ENCODE measurements at regions not wholly inside any gene's neighbourhood (a gene's known extent, or its start where the extent isn't known, plus 50 kb on each side); places are given as distances from the start of the nearest gene placed in this dataset.

- TF ChIP-seq CTCF (IDR thresholded peaks at IDR 0.05 in 8 of 11, conservative IDR thresholded peaks at IDR 0.05 in 3 of 11) (no peak), POLR2A (IDR thresholded peaks at IDR 0.05) (no peak), POLR2AphosphoS5 (IDR thresholded peaks at IDR 0.05) (no peak)
Measured at GRCh38 chr15:20348900-20349773, 192.5 kb downstream of the GOLGA6L6 start.
